Right ventricle myocardium superior (tissue), 1 donor: ENCODE measurements at regions not wholly inside any gene's neighbourhood (a gene's known extent, or its start where the extent isn't known, plus 50 kb on each side); places are given as distances from the start of the nearest gene placed in this dataset.

Source experiments
- ATAC-seq: fragments of 200-7000 bp; cut with Tn5 transposase; one replicate; pipeline ENCODE4 v1.9.1; 2020; ENCODE audit warnings: mild to moderate bottlenecking; ENCODE audit not compliant: poor library complexity
- DNase-seq: peaks from one replicate; pipeline ENCODE4 v3.0.0-alpha.2; 2020
- intact Hi-C: fragments of 100-400 bp; cut with DNase I; formaldehyde crosslinking; loops from one replicate; pipeline ENCODE4 v1.11.2; 2022
- donor health status: DM: no; HTN: yes; CAD: no; lungs with severe emphysema.

GRCh38 chrX:3768881-3769280 lies 55.4 kb upstream of the PRKX start:
- intact Hi-C loops: no loop called here
- DNase-seq (no peak), ATAC-seq (no peak)
